DMS153 treated with DMSO at 0.1 percent for 48 hours (cell line): ENCODE measurements at regions not wholly inside any gene's neighbourhood (a gene's known extent, or its start where the extent isn't known, plus 50 kb on each side); places are given as distances from the start of the nearest gene placed in this dataset.

Experiments used
- DNase-seq: peaks from one replicate; lab custom pipeline; 2025; ENCODE audit not compliant: unreplicated experiment; lab: John Stamatoyannopoulos, UW

- DNase-seq, result no peak
Observed at GRCh38 chr2:62370321-62371250, 135.4 kb downstream of the TMEM17 start.

GRCh38 chr2:62369541-62370202 lies 136.3 kb downstream of the TMEM17 start:
- no peak for DNase-seq

GRCh38 chr2:62364791-62365528 lies 141.0 kb downstream of the TMEM17 start:
- no peak for DNase-seq

GRCh38 chr2:62363166-62363565 lies 142.8 kb downstream of the TMEM17 start:
- no peak for DNase-seq

GRCh38 chr2:62362561-62362960 lies 143.4 kb downstream of the TMEM17 start:
- DNase-seq, result no peak

DNA sequence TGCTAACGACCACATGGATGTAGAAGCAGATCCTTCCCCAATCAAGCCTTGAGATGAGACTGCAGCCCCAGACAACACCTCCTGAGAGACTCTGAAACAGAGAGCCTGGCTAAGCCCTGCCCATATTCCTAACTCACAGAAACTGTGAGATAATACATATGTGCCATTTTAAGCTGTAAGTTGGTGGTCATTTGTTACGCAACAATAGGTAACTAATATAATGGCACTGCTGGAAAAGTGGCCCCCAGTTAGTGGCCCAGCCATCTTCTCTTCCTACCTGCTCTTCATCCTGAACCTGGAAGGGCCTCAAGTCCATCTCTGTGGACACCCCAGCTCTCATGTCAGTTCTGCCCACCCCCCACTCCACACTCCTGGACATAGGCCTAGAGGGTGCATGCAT lies 144.0 kb downstream of the TMEM17 start:
- no peak for DNase-seq

DNA sequence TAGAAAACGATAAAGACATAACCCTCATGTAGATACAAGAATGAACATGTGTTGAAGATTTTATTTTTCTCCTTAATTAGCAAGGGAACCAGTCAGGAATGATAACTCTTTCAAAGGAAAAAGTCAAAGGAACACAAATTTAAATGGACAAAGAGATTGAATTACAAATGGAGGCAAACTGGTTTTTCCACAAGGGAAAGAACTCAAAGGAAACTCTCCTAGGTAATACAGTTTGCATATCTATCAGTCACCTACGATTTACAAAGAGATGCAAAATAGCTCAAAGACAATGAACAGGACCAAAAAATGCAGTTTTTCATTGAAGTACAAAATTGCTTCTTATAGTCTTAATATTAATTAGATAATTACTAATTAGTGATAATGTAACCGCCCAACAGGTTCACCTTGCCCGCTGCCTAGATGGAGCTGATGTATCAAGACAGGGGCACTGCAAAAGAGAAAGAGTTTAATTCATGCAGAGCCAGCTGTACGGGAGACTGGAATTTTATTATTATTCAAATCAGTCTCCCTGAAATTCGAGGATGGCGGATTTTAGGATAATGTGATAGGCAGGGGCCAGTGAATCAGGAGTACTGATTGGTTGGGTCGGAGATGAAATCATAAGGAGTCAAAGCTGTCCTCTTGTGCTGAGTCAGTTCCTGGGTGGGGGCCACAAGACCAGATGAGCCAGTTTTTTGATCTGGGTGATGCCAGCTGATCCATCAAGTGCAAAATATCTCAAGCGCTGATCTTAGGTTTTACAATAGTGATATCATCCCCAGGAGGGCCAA lies 151.0 kb downstream of the TMEM17 start:
- DNase-seq, result no peak

GRCh38 chr2:62352031-62352430 lies 154.0 kb downstream of the TMEM17 start:
- DNase-seq, result no peak

GRCh38 chr2:62349788-62350187 lies 153.9 kb downstream of the B3GNT2 start:
- DNase-seq, result no peak

DNA sequence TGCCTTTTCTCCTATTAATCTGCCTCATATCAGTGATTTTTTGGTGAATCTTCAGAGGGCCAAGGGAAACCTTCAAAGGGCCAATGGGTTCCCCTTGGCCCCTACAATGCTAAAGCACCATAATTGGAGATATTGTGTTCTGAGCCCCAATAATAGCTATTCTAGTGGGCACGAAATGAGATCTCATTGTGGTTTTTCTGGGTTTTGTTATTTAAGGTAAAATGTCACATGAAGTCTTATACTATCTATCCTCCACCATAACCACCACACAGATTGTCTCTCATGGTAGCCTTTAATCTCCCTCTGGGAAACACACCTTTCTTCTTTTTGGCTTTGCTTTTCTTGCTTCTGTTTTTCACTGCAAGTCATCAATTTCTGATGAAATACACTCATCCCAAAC lies 152.8 kb downstream of the B3GNT2 start:
- no peak for DNase-seq

- DNase-seq, result no peak
Observed at GRCh38 chr2:62347563-62348270, 151.8 kb downstream of the B3GNT2 start.

DNA sequence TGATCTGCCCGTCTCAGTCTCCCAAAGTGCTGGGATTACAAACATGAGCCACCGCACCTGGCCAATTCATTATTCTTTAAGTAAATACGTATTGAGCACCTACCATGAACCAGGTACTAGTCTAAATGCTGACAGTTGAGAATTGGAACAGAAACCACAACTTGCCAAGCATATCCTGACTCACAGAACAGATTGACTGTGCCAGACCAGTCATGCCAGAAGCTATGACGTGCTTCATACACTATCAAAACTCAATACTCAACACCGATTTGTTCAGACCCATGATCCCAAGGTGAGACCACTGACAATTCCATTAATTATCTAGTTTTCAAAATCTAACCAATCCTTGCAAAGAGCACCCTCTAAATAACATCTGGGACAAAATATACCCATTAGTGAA lies 148.6 kb downstream of the B3GNT2 start:
- no peak for DNase-seq

GRCh38 chr2:62343636-62344337 lies 147.9 kb downstream of the B3GNT2 start:
- no peak for DNase-seq

- DNase-seq, result no peak
Observed at GRCh38 chr2:62343206-62343605, 147.3 kb downstream of the B3GNT2 start.

DNA sequence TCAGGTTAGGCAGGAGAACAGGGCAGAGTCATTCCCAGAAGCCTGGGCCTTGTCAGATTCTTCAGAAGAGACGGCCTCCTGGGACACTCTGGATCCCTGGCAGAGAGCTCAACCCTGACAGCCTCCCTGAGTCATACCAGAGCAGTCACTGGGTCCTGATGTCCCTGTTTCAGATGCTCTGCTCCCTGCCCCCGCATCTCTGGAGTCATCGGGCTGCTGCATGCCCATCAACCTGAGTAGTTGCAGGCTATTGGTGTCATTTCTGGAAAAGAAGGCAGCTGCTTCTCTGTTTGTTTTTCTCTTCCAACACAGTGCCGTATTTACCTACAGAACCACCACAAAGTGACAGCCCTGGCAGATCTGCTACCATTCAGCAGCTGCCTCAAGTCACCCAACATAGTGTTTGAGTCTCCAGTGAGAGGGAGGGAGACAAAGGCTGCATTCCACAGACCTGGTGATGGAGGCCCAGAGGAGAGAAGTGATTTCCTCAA lies 145.1 kb downstream of the B3GNT2 start:
- DNase-seq, result peak; percentile 84

DNA sequence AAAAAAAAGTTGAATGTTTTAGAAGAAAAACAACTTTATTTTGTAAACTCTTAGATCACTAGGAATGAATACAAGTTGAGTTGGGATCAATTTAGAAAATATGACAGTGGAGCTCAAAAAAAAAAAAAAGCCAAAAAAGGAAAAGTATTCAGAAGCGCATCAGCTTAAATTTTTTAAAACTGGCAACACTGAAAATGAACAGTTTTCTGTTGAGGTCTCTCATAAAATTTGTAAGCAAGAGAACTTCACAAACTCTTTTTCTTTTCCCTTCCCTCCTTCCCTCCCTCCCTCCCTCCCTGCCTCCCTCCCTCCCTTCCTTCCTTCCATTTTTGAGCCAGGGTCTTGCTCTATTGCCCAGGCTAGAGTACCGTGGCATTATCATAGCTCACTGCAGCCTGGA lies 143.9 kb downstream of the B3GNT2 start:
- DNase-seq, result no peak

- DNase-seq, result no peak
Observed at GRCh38 chr2:62339413-62339812, 143.5 kb downstream of the B3GNT2 start.

GRCh38 chr2:62338111-62338510 lies 142.2 kb downstream of the B3GNT2 start:
- DNase-seq, result no peak

GRCh38 chr2:62337403-62337802 lies 141.5 kb downstream of the B3GNT2 start:
- no peak for DNase-seq
